ENCODE measurements at regions not wholly inside any gene's neighbourhood (a gene's known extent, or its start where the extent isn't known, plus 50 kb on each side); places are given as distances from the start of the nearest gene placed in this dataset.

DNA sequence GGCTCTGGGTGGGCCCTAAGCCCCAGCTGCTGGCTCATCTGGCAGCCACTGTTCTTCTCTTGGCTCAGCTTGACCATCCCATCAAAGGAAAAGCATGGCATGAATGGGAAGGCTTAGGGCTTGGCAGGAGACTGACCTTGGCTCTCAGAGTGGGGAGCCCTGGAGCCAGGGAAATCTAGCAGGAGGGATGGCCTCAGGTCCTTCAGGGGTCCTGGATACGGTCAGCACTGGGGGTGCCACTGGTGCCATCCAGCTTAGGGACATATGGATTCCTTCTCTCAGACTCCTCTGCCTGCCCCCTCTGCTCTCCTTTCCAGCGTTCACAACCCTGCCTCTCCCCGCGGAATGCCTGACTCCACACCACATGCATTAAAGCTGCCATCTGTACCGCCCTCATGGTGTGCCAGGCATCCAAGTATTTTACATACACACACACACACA, 165.5 kb upstream of the HAAO start:
- H3K36me3 Mint-ChIP-seq (ENCODE audit: low read depth), result no peaks in the 10 kb centered on the region
- no peak overlapping the region for H3K4me3 Mint-ChIP-seq
- DNase-seq, result no peak
- intact Hi-C loops (cut with micrococcal nuclease), result no loop called here
- H3K9me3 Mint-ChIP-seq, result no peaks in the 10 kb centered on the region
- POLR2A ChIA-PET, result no interaction called here
- H3K27me3 Mint-ChIP-seq, result peaks cover 12% of the 10 kb centered on the region
- ATAC-seq, result no peak
- TF ChIP-seq, protein P1, sequence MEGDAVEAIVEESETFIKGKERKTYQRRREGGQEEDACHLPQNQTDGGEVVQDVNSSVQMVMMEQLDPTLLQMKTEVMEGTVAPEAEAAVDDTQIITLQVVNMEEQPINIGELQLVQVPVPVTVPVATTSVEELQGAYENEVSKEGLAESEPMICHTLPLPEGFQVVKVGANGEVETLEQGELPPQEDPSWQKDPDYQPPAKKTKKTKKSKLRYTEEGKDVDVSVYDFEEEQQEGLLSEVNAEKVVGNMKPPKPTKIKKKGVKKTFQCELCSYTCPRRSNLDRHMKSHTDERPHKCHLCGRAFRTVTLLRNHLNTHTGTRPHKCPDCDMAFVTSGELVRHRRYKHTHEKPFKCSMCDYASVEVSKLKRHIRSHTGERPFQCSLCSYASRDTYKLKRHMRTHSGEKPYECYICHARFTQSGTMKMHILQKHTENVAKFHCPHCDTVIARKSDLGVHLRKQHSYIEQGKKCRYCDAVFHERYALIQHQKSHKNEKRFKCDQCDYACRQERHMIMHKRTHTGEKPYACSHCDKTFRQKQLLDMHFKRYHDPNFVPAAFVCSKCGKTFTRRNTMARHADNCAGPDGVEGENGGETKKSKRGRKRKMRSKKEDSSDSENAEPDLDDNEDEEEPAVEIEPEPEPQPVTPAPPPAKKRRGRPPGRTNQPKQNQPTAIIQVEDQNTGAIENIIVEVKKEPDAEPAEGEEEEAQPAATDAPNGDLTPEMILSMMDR (IDR thresholded peaks at IDR 0.05), result no peak
- CTCF ChIA-PET, result no interaction called here
- H3K4me1 Mint-ChIP-seq (ENCODE audit: low read depth), result peaks cover 13% of the 10 kb centered on the region
- H3K27ac Mint-ChIP-seq, result no peak overlapping the region

DNA sequence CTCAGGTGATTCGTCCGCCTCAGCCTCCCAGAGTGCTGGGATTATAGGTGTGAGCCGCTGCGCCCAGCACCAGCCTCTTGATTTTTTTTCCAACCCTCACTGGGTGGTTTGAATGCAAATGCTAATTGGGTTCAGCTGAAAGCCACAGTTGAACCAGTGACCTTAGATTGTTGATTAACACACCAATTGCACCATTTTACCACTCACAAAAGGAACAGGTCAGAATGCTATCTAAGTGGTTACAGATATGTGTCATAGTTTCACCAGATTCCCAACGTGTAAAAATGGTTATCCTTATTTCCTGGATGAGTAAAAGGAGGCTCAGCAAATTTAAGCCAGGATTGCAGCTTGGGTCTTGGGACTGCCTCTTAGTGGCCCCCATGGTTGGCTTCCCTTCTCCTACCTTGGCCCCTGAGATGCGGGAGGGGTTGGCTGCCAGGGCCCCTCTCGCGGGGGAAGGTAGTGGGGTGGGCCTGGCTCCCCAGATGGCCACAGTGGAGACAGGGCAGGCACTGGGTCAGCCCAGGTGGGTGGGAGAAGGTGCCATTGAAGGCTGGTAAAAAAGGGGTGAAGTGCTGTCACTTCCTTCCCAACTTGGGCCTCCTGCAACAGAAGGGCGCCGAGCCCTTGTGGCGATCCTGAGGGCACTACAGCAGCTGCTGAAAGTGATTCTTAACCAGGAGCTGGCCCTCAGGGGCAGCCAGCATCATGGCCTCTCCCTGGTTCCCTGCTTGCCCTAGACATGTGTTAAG, 164.9 kb upstream of the HAAO start:
- intact Hi-C loops (cut with micrococcal nuclease), result no loop called here
- no peak overlapping the region for H3K27ac Mint-ChIP-seq
- DNase-seq (no peak), ATAC-seq (no peak)
- H3K4me3 Mint-ChIP-seq, result no peak overlapping the region
- CTCF ChIA-PET, result no interaction called here
- POLR2A ChIA-PET, result interaction anchor here (0.6 kb wide), 1 partner anchor 13 kb away, joined by 3 read pairs; no protein-coding TSS in a partner anchor
- peaks cover 8% of the 10 kb centered on the region for H3K4me1 Mint-ChIP-seq (ENCODE audit: low read depth)
- H3K27me3 Mint-ChIP-seq, result peaks cover 10% of the 10 kb centered on the region
- TF ChIP-seq, protein P1 (IDR thresholded peaks at IDR 0.05), result no peak
- no peaks in the 10 kb centered on the region for H3K9me3 Mint-ChIP-seq
- H3K36me3 Mint-ChIP-seq (ENCODE audit: low read depth), result no peaks in the 10 kb centered on the region

- POLR2A ChIA-PET, result interaction anchor here (0.6 to 0.9 kb wide), 3 partner anchors 262 to 275 kb away, joined by 3 read pairs; no protein-coding TSS in a partner anchor
- Mint-ChIP-seq H3K27me3 (no peaks in the 10 kb centered on the region), H3K36me3 (ENCODE audit: low read depth) (no peaks in the 10 kb centered on the region), H3K27ac (no peak overlapping the region), H3K4me3 (no peak overlapping the region), H3K9me3 (no peaks in the 10 kb centered on the region), H3K4me1 (ENCODE audit: low read depth) (no peaks in the 10 kb centered on the region)
- TF ChIP-seq, protein P1 (IDR thresholded peaks at IDR 0.05), result no peak
- DNase-seq (no peak), ATAC-seq (no peak)
- CTCF ChIA-PET, result interaction anchor here (0.9 to 1.6 kb wide), 3 partner anchors 21 to 530 kb away, joined by 4 to 6 read pairs (median 4); no protein-coding TSS in a partner anchor
- intact Hi-C loops (cut with micrococcal nuclease), result no loop called here
These were observed 162.0 kb upstream of the HAAO start for GRCh38 chr2:42954227-42954962.

DNA sequence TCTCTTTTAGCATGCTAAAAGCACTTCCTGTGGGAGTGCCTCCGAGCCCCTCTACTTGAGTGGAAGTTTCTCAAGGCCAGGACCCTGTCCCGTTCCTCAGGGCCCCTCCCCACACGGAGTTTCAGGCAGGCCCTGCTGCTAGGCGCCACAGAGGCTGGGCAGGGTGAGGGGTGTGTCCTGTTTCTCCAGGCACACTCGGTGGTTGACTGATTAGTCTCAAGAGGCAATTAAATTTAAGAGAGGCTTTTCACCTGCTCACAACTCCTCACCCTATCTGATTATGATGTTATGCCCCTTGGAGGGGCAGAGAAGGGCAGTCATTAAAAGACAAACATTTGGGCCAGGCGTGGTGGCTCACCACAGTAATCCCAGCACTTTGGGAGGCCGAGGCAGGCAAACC, 160.8 kb upstream of the HAAO start:
- Mint-ChIP-seq H3K36me3 (ENCODE audit: low read depth) (no peaks in the 10 kb centered on the region), H3K9me3 (no peaks in the 10 kb centered on the region), H3K4me1 (ENCODE audit: low read depth) (no peaks in the 10 kb centered on the region), H3K27ac (no peak overlapping the region), H3K27me3 (no peaks in the 10 kb centered on the region), H3K4me3 (no peak overlapping the region)
- CTCF ChIA-PET, result no interaction called here
- intact Hi-C loops (cut with micrococcal nuclease), result no loop called here
- POLR2A ChIA-PET, result no interaction called here
- ATAC-seq (no peak), DNase-seq (no peak)
- TF ChIP-seq, protein P1 (IDR thresholded peaks at IDR 0.05), result no peak

Data from activated CD8-positive, alpha-beta T cell treated with anti-CD3 and anti-CD28 coated beads for 36 hours (primary cell).